Smooth muscle cell (in vitro differentiated cells): ENCODE measurements at regions not wholly inside any gene's neighbourhood (a gene's known extent, or its start where the extent isn't known, plus 50 kb on each side); places are given as distances from the start of the nearest gene placed in this dataset.

Experiments
- DNase-seq: peaks from one replicate; lab custom pipeline; 2025; ENCODE audit not compliant: unreplicated experiment; lab: John Stamatoyannopoulos, UW
- H2AFZ ChIP-seq: fragments of 200-600 bp; sonication (generic); 2 replicates; pipeline ENCODE4 v1.6.0; 2016; ENCODE audit warnings: antibody characterized with exemption, low read depth, mild to moderate bottlenecking
- H3F3A ChIP-seq: fragments of 200-600 bp; sonication (generic); 2 replicates; pipeline ENCODE4 v1.6.0; 2017; ENCODE audit warnings: antibody characterized with exemption, low read depth
- H3K27ac ChIP-seq: fragments of 200-600 bp; sonication (generic); 2 replicates; pipeline ENCODE4 v1.5.1; 2016; ENCODE audit warnings: low read depth, mild to moderate bottlenecking
- H3K27me3 ChIP-seq: fragments of 200-600 bp; sonication (generic); 2 replicates; pipeline ENCODE4 v1.6.1; 2016; ENCODE audit warnings: low read depth, mild to moderate bottlenecking
- H3K36me3 ChIP-seq: fragments of 200-600 bp; sonication (generic); 2 replicates; pipeline ENCODE4 v1.5.1; 2016; ENCODE audit warnings: low read depth
- H3K4me1 ChIP-seq: fragments of 200-600 bp; sonication (generic); 2 replicates; pipeline ENCODE4 v1.5.1; 2016; ENCODE audit warnings: low read depth
- H3K4me2 ChIP-seq: fragments of 200-600 bp; sonication (generic); 2 replicates; pipeline ENCODE4 v1.6.0; 2016; ENCODE audit warnings: mild to moderate bottlenecking
- H3K4me3 ChIP-seq: fragments of 200-600 bp; sonication (generic); 2 replicates; pipeline ENCODE4 v1.5.1; 2016; ENCODE audit warnings: mild to moderate bottlenecking
- H3K79me2 ChIP-seq: fragments of 200-600 bp; sonication (generic); 2 replicates; pipeline ENCODE4 v1.6.0; 2016; ENCODE audit warnings: low read depth, mild to moderate bottlenecking
- H3K9ac ChIP-seq: fragments of 200-600 bp; sonication (generic); 2 replicates; pipeline ENCODE4 v1.6.0; 2016; ENCODE audit warnings: low read depth
- H3K9me3 ChIP-seq: fragments of 200-600 bp; sonication (generic); replicated peaks from 2 replicates; pipeline ENCODE4 v1.5.1; 2016; ENCODE audit warnings: low read depth
- H4K20me1 ChIP-seq: fragments of 200-600 bp; sonication (generic); 2 replicates; pipeline ENCODE4 v1.6.0; 2016; ENCODE audit warnings: low read depth
- CTCF ChIP-seq: fragments of 200-600 bp; sonication (generic); IDR thresholded peaks from 2 replicates; pipeline ENCODE4 v1.5.1; 2017; ENCODE audit warnings: borderline replicate concordance, mild to moderate bottlenecking, antibody characterized with exemption; ENCODE audit not compliant: insufficient read depth, poor library complexity, severe bottlenecking
- WGBS: methylation state at CpG from one replicate; pipeline ENCODE4 v1.1.7; 2016; ENCODE audit warnings: low lambda C conversion rate; 5-methylcytosine and 5-hydroxymethylcytosine counted together

- Histone ChIP-seq H2AFZ (no peak overlapping the region), H3K79me2 (no peaks in the 10 kb centered on the region), H3K36me3 (no peaks in the 10 kb centered on the region), H3K27ac (peak overlapping the region; percentile 82), H3K4me2 (peak overlapping the region; percentile 68), H3K4me3 (no peak overlapping the region), H3F3A (no peaks in the 10 kb centered on the region), H3K4me1 (peaks cover 4% of the 10 kb centered on the region), H3K9me3 (no peaks in the 10 kb centered on the region), H3K9ac (no peak overlapping the region), H3K27me3 (no peaks in the 10 kb centered on the region), H4K20me1 (no peaks in the 10 kb centered on the region)
- TF ChIP-seq CTCF = no peak
- 72% methylated on average over 2 of the region's 2 CpGs for WGBS
- DNase-seq = no peak
Measured at GRCh38 chr14:25132094-25132493, 82.1 kb upstream of the STXBP6 start.

- TF ChIP-seq CTCF = no peak
- Histone ChIP-seq H4K20me1 (no peaks in the 10 kb centered on the region), H3K4me2 (peak overlapping the region; percentile 34), H3K36me3 (no peaks in the 10 kb centered on the region), H3F3A (peaks cover 27% of the 10 kb centered on the region), H3K79me2 (no peaks in the 10 kb centered on the region), H3K9ac (no peak overlapping the region), H3K4me3 (no peak overlapping the region), H3K4me1 (no peaks in the 10 kb centered on the region), H3K27ac (peak overlapping the region; percentile 84), H3K9me3 (no peaks in the 10 kb centered on the region), H3K27me3 (no peaks in the 10 kb centered on the region), H2AFZ (no peak overlapping the region)
- DNase-seq = no peak
- 58% methylated on average over 3 of the region's 3 CpGs for WGBS
Measured at GRCh38 chr14:25122843-25123242, 72.9 kb upstream of the STXBP6 start.

GRCh38 chr14:25122211-25122610, 72.3 kb upstream of the STXBP6 start:
- DNase-seq = no peak
- no peaks in the 10 kb centered on the region for H3K4me1 ChIP-seq
- no peak overlapping the region for H3K9ac ChIP-seq
- 52% methylated on average over 5 of the region's 5 CpGs for WGBS
- no peak overlapping the region for H2AFZ ChIP-seq
- no peaks in the 10 kb centered on the region for H4K20me1 ChIP-seq
- no peaks in the 10 kb centered on the region for H3K27me3 ChIP-seq
- H3F3A ChIP-seq = peaks cover 27% of the 10 kb centered on the region
- no peaks in the 10 kb centered on the region for H3K36me3 ChIP-seq
- H3K9me3 ChIP-seq = no peaks in the 10 kb centered on the region
- peak overlapping the region; percentile 34 for H3K4me2 ChIP-seq
- H3K4me3 ChIP-seq = no peak overlapping the region
- H3K79me2 ChIP-seq = no peaks in the 10 kb centered on the region
- H3K27ac ChIP-seq = peak overlapping the region; percentile 84
- no peak for TF ChIP-seq CTCF

- 19% methylated on average over 3 of the region's 3 CpGs for WGBS
- peak overlapping the region; percentile 84 for H3K27ac ChIP-seq
- peaks cover 27% of the 10 kb centered on the region for H3F3A ChIP-seq
- no peak overlapping the region for H3K4me3 ChIP-seq
- no peak for TF ChIP-seq CTCF
- no peak for DNase-seq
- H3K4me1 ChIP-seq = no peaks in the 10 kb centered on the region
- H4K20me1 ChIP-seq = no peaks in the 10 kb centered on the region
- peak overlapping the region; percentile 31 for H3K9ac ChIP-seq
- no peak overlapping the region for H2AFZ ChIP-seq
- H3K27me3 ChIP-seq = no peaks in the 10 kb centered on the region
- H3K9me3 ChIP-seq = no peaks in the 10 kb centered on the region
- peak overlapping the region; percentile 49 for H3K4me2 ChIP-seq
- no peaks in the 10 kb centered on the region for H3K79me2 ChIP-seq
- H3K36me3 ChIP-seq = no peaks in the 10 kb centered on the region
Measured at GRCh38 chr14:25121337-25122129, 71.6 kb upstream of the STXBP6 start.
